NCI-H2081 (cell line): ENCODE measurements at regions not wholly inside any gene's neighbourhood (a gene's known extent, or its start where the extent isn't known, plus 50 kb on each side); places are given as distances from the start of the nearest gene placed in this dataset.
"Not testable (repeated sequence)": the region's sequence is repeated elsewhere in the genome, so short reads cannot be mapped to it uniquely, and the experiment has no call there.

Source experiments
- DNase-seq, 2 experiments: peaks; one replicate each; lab custom pipeline; 2025; lab: John Stamatoyannopoulos, UW

DNA sequence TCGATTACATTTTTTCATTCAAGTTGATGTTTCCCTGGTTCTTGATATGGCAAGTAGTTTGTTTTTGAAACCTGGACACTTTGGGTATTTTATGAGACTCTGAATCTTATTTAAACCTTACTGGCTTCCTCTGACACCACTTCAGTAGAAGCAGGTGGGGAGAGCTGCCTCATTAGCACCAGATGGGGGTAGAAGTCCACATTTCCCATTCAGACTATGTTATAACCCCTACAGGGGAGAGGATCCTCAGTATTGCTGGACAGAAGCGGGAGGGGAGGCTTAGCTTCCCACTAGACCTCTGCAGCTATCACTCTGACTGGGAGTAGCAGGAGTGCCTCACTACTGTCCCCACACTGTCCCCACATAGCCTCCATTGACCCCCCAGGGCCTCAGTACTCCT lies 145.3 kb upstream of the SLC35G4 start:
- no peak for DNase-seq

GRCh38 chr18:11458447-11458846 lies 150.9 kb upstream of the SLC35G4 start:
- DNase-seq, result no peak

- not testable (repeated sequence) for DNase-seq
These were observed 151.5 kb upstream of the SLC35G4 start for GRCh38 chr18:11457853-11458252.

- no peak for DNase-seq
These were observed 155.4 kb upstream of the SLC35G4 start for GRCh38 chr18:11454040-11454439.

- not testable (repeated sequence) for DNase-seq
These were observed 165.2 kb upstream of the SLC35G4 start for GRCh38 chr18:11444169-11444568.

DNA sequence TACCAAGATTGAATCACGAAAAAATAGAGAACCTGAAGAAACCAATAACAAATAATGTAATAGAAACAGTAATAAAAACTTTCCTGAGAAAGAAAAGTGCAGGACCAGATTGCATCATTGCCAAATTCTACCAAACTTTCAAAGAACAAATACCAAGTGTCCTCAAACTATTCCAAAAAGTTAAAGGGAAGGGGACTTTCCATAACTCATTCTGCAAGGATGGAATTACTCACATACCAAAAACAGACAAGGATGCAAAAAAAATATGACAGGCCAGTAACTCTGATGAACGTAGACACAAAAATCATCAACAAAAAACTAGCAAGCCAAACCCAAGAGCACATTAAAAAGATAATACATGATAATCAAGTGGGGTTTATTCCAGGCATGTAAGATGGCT lies 172.3 kb upstream of the SLC35G4 start:
- no peak for DNase-seq

GRCh38 chr18:11432360-11432811 lies 177.0 kb upstream of the SLC35G4 start:
- DNase-seq, result no peak

GRCh38 chr18:11429876-11430275 lies 179.5 kb upstream of the SLC35G4 start:
- no peak for DNase-seq

- DNase-seq, result no peak
These were observed 184.2 kb upstream of the SLC35G4 start for GRCh38 chr18:11425211-11425610.

DNA sequence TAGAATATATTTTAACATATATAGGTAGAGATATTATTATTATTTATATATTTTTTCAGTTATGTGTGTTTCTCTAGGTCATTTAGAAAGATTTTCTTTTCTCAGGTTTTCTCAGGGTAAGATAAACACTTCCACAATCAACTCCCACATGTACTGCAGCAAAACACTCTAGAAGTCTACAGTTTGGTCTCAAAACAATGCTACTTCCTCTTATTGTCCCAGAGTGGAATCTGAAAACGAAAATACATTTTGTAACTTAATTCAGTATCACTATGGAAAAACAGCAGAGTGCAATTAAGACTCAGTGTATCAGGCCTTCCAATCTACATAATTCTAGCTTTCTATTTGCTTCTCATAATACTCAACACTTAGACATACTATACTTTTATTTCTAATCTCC lies 190.1 kb upstream of the SLC35G4 start:
- no peak for DNase-seq

DNA sequence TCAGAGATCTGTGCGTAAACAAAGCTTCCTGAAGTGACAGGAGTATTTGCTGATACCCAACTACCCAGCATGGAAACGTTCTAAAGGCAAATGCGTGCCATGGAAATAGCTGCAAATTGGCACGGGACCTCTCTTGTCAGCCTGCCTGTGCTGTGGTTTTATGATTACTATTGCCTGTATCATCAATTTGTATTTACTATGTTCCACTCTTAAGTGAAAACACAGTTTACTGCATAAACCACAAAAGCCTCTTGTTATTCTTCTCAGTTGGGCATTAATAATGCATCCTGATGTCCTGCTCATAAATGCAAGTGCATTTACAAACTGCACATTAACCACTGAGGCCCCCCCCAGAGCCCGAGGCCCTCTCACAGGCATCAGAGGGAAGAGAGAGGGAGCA lies 196.6 kb upstream of the SLC35G4 start:
- no peak for DNase-seq

- DNase-seq, result no peak
These were observed 198.3 kb upstream of the SLC35G4 start for GRCh38 chr18:11411048-11411447.

- no peak for DNase-seq
These were observed 200.8 kb upstream of the SLC35G4 start for GRCh38 chr18:11408555-11409065.

GRCh38 chr18:11407940-11408339 lies 201.5 kb upstream of the SLC35G4 start:
- no peak for DNase-seq

DNA sequence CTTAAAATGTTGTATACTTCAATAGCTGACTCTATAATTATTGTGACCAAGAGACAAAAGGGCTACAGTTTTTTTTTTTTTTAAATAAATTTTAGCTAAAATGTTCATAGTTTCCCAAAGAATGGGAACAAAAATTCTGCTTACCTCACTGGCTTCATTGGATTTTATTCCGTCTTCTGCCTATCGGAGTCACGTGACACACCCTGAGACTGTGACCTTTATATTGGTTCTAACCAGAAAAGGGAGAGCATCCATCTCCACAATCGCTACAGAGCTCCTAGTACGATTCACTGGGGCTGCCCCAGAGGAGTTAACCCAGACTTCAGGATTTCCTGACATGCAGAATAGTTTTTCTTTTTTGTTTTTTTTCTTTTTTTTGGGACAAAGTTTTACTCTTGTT lies 203.6 kb upstream of the SLC35G4 start:
- DNase-seq, result no peak

DNA sequence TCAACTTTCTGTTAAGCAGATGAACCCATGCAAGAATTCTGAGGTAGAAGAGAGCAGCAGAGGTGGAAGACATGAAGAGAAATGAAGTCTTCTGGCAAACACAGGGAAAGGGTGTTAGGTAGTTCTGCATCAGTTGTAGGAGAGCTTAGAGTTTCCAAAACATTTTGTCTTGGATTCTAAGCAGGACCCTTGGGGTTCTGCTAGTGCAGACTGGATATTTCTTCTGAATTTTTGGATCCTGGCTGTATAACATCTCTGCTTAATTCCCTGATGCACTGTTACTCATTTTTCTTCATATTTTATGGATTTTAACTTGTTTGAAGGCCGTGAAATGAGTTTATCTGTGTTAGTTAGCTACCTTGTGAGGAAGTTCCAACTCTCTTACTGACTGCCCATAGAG lies 208.7 kb upstream of the SLC35G4 start:
- DNase-seq, result no peak

DNA sequence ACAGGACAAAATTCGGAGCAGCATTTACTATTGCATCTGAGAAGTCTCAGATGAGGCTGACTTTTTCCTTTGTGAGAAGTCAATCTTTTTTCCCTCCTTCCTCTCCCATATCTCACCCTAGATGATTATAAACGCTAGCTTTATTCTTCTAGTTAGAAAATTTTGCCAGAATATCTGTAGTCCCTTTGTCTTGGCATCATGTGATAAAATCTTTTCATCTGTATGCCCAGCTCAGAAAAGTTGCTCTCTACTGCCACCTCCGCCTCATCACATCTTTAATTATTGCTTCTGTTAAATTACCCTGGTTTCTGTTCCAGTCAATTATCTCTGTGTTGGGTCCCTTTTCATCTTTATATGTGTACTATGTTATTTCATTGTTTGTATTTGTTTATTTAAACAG lies 210.8 kb upstream of the SLC35G4 start:
- DNase-seq, result no peak

GRCh38 chr18:11392980-11393885 lies 216.2 kb upstream of the SLC35G4 start:
- DNase-seq, result no peak

GRCh38 chr18:11392292-11392691 lies 217.1 kb upstream of the SLC35G4 start:
- no peak for DNase-seq

- no peak for DNase-seq
These were observed 217.7 kb upstream of the SLC35G4 start for GRCh38 chr18:11391661-11392060.

- no peak for DNase-seq
These were observed 220.4 kb upstream of the SLC35G4 start for GRCh38 chr18:11388755-11389680.

DNA sequence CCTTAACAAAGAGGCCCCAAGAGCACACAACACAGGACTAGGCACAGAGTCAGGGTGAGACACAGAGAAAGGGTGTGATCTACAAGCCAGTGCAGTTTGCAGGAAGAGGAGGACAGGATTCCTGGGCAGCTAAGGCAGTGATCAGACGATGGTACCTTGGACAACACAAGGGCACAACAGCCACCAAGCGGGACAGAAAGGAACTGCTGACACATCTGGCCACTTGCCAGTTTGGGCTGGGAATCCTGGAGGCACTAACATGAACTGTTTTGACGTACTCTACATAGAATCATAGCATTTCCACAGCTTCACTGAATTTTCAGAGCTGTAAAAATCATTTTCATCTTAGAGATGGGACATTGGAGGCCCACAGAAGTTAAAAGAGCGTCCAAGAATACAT lies 221.5 kb upstream of the SLC35G4 start:
- peak; percentile 10 to 11 for DNase-seq

GRCh38 chr18:11383381-11383780 lies 226.0 kb upstream of the SLC35G4 start:
- DNase-seq, result no peak
